ENCODE measurements at regions not wholly inside any gene's neighbourhood (a gene's known extent, or its start where the extent isn't known, plus 50 kb on each side); places are given as distances from the start of the nearest gene placed in this dataset.

DNA sequence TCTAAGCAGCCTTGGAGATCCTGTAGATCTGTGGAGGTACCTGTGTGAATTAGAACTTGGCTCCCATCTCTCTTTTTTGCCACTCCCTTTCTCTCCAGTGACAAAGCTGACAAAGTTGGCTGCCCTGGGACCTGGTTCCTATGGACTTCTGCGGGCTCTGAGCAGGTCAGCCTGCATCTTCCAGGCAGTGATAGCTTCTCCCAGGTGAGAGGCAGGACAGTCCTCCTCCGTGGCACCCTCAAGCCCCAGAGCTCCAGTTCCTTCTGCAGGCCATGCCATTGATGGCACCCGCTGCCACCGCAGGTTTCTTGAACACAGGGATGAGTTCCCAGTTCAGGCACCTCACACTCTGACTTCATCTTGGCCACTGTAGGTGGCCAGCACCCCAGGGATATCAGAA, 73.5 kb upstream of the GRB10 start:
- Histone ChIP-seq H3K4me3 (no peak overlapping the region), H3K27ac (no peak overlapping the region)
- no peak for DNase-seq (ENCODE audit: low spot score)
- TF ChIP-seq, protein P1, sequence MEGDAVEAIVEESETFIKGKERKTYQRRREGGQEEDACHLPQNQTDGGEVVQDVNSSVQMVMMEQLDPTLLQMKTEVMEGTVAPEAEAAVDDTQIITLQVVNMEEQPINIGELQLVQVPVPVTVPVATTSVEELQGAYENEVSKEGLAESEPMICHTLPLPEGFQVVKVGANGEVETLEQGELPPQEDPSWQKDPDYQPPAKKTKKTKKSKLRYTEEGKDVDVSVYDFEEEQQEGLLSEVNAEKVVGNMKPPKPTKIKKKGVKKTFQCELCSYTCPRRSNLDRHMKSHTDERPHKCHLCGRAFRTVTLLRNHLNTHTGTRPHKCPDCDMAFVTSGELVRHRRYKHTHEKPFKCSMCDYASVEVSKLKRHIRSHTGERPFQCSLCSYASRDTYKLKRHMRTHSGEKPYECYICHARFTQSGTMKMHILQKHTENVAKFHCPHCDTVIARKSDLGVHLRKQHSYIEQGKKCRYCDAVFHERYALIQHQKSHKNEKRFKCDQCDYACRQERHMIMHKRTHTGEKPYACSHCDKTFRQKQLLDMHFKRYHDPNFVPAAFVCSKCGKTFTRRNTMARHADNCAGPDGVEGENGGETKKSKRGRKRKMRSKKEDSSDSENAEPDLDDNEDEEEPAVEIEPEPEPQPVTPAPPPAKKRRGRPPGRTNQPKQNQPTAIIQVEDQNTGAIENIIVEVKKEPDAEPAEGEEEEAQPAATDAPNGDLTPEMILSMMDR (IDR thresholded peaks at IDR 0.05): no peak

DNA sequence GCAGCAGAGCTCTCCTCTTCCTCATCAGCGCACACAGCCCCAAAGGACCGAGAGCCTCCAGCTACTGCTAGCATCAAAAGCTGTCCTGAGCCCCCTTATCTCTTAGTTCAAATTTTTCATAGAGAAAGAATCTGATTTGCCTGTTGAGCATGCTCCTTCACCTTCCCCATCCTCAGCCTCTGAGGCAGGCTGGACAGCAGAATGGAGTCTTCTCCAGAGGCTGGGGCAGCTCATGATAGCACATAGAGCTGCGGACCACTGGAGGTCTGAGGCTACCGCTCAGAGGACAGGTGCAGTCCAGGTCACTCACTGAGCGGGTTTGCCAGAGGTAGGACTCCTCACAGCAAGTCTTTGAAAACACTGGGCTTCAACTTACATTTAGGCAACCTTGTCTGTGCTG, 72.8 kb upstream of the GRB10 start:
- DNase-seq (ENCODE audit: low spot score): no peak
- TF ChIP-seq, protein P1 (IDR thresholded peaks at IDR 0.05): no peak
- Histone ChIP-seq H3K27ac (no peak overlapping the region), H3K4me3 (no peak overlapping the region)

DNA sequence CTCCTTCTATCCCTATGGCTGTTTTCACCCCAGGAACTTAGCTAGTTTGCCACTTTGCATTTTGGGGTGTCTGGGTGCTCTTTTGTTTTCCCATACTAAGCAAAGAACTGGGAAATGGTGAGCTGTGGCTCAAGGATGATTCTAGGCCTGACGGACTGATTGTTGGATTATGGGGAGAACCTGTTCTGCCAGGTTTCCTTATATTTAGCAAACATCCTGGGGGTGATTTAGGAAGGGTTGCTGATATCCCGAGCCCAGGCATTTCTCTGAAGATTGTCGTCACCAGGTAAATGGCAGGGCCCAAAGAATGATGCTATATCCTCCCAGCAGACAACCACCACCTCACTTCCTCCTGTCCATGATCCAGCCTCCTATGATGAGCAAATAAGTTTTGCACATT, 72.1 kb upstream of the GRB10 start:
- Histone ChIP-seq H3K27ac (no peak overlapping the region), H3K4me3 (no peak overlapping the region)
- no peak for DNase-seq (ENCODE audit: low spot score)
- TF ChIP-seq, protein P1 (IDR thresholded peaks at IDR 0.05): no peak

DNA sequence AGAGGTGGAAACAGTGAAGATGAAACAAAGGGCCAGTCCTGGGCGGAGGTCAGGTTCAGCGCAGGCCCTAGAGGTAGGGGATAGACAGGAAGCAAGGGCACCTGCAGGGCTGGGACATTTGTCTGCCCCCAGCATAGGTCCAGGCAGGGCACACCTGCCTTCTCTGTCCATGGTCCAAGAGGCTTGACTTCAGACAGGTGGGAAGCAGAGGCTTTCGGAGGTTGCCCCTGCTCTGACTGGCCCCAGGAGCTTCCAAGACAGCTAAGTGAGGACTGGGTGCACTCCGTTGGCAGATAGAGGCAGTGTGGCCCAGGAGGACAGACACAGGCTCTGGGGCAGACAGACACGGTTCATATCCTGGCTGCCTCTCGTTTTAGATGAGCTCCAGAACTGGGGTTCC, 71.6 kb upstream of the GRB10 start:
- TF ChIP-seq, protein P1 (IDR thresholded peaks at IDR 0.05): no peak
- no peak overlapping the region for H3K4me3 ChIP-seq
- no peak for DNase-seq (ENCODE audit: low spot score)
- no peak overlapping the region for H3K27ac ChIP-seq

DNA sequence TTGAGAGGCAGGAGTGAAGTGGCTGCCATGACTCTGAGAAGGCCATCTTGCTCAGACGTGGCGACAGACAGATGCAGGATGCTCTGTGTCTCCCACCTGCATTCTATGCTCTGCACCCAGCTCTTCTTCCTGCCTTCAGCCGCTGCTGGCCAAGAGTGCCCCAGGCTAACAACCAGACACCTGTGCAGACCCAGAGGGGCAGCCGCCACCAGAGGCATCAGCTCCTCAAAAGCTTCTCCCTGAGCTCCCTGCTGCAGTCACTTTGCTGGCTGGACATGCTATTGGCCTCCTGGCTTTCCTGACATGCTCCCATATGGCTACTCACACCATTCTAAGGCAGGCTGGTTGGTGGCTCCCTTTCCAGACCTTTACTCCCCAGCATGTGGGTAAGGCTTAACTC, 70.6 kb upstream of the GRB10 start:
- no peak for DNase-seq (ENCODE audit: low spot score)
- Histone ChIP-seq H3K27ac (no peak overlapping the region), H3K4me3 (no peak overlapping the region)
- TF ChIP-seq, protein P1 (IDR thresholded peaks at IDR 0.05): no peak

DNA sequence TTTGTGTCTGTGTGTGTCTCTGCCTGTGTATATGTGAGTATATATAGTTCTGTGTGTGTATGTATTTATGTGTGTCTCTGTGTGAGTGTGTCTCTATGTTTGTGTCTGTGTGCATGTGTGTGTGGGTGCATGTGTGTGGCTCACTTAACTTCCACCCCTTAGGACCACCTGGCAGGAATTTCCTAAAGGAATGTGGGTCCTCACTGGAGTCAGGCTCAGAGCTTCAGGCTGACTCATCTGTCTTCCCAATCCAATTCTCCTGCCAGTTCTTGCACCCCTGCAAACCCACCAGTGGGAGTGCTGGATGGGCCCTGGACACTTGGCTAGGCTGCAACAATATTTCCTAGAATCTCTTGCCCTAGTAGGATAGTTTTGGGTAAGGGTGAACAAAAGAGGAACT, 70.2 kb upstream of the GRB10 start:
- DNase-seq (ENCODE audit: low spot score): no peak
- H3K4me3 ChIP-seq: no peak overlapping the region
- TF ChIP-seq, protein P1 (IDR thresholded peaks at IDR 0.05): no peak
- no peak overlapping the region for H3K27ac ChIP-seq

DNA sequence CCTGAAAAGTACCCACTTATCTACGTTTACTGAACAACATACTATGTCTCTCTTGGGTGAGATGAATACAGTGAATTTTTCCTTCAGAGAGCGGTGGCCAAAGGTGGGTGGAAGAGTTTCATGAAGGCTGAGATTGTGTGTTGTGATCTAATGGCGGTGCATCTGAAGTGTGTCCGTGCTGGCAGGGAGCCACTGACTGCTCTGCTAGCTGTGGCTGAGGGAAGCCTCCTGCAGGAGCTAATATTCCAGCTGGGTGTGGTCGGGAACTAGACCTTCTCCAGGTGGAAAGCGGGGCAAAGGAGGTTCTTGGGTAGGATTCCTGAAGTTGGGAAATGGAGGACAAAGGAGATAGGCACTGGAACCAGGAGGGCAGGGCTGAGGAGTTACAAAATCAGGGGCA, 69.2 kb upstream of the GRB10 start:
- TF ChIP-seq, protein P1 (IDR thresholded peaks at IDR 0.05): no peak
- DNase-seq (ENCODE audit: low spot score): no peak
- H3K4me3 ChIP-seq: no peak overlapping the region
- no peak overlapping the region for H3K27ac ChIP-seq

All from coronary artery (tissue), 2 donors.